HEK293T (cell line): ENCODE measurements at regions not wholly inside any gene's neighbourhood (a gene's known extent, or its start where the extent isn't known, plus 50 kb on each side); places are given as distances from the start of the nearest gene placed in this dataset.

Source experiments
- BHLHE40 ChIP-seq: fragments of 450-650 bp; IDR thresholded peaks from 2 replicates; pipeline ENCODE4 v1.6.1; 2016; ENCODE audit warnings: mild to moderate bottlenecking, moderate library complexity, borderline replicate concordance
- ELF4 ChIP-seq: fragments of 450-650 bp; IDR thresholded peaks from 2 replicates; pipeline ENCODE4 v1.6.1; 2017; ENCODE audit warnings: antibody characterized with exemption
- FOXA1 ChIP-seq: fragments of 450-650 bp; IDR thresholded peaks from 2 replicates; pipeline ENCODE4 v1.6.1; 2016; ENCODE audit warnings: mild to moderate bottlenecking
- FOXK2 ChIP-seq: fragments of 450-650 bp; IDR thresholded peaks from 2 replicates; pipeline ENCODE4 v1.6.1; 2016; ENCODE audit warnings: mild to moderate bottlenecking
- FOXM1 ChIP-seq: fragments of 450-650 bp; IDR thresholded peaks from 2 replicates; pipeline ENCODE4 v1.6.1; 2017; ENCODE audit warnings: mild to moderate bottlenecking, borderline replicate concordance
- HDGF ChIP-seq: fragments of 450-650 bp; IDR thresholded peaks from 2 replicates; pipeline ENCODE4 v1.6.1; 2017; ENCODE audit warnings: antibody characterized with exemption, borderline replicate concordance
- NFRKB ChIP-seq: fragments of 450-650 bp; IDR thresholded peaks from 2 replicates; pipeline ENCODE4 v1.6.1; 2016; ENCODE audit warnings: mild to moderate bottlenecking, moderate library complexity
- PKNOX1 ChIP-seq: fragments of 450-650 bp; IDR thresholded peaks from 2 replicates; pipeline ENCODE4 v1.6.1; 2016
- SP1 ChIP-seq: fragments of 450-650 bp; IDR thresholded peaks from 2 replicates; pipeline ENCODE4 v1.6.1; 2017
- SUZ12 ChIP-seq: fragments of 450-650 bp; IDR thresholded peaks from 2 replicates; pipeline ENCODE4 v1.6.1; 2016; ENCODE audit warnings: mild to moderate bottlenecking
- TARDBP ChIP-seq: fragments of 450-650 bp; IDR thresholded peaks from 2 replicates; pipeline ENCODE4 v1.6.1; 2016
- ZNF384 ChIP-seq: fragments of 450-650 bp; IDR thresholded peaks from 2 replicates; pipeline ENCODE4 v1.6.1; 2016

- TF ChIP-seq ZNF384 (no peak), FOXK2 (no peak), SUZ12 (no peak), SP1 (no peak), FOXM1 (no peak), FOXA1 (no peak), BHLHE40 (no peak), PKNOX1 (no peak), ELF4 (no peak), HDGF (no peak), TARDBP (no peak), NFRKB (no peak)
These were observed 100.6 kb upstream of the PLPPR4 start for GRCh38 chr1:99163671-99164070.
